B cell (primary cell): ENCODE measurements at regions not wholly inside any gene's neighbourhood (a gene's known extent, or its start where the extent isn't known, plus 50 kb on each side); places are given as distances from the start of the nearest gene placed in this dataset.

Experiments
- ATAC-seq: fragments of 200-7000 bp; cut with Tn5 transposase; one replicate; pipeline ENCODE4 v1.10.0; 2021; ENCODE audit warnings: low read depth, mild to moderate bottlenecking, moderate number of reproducible peaks, moderate library complexity
- CTCF ChIA-PET: fragments of 350-600 bp; sonication (Branson Sonifier 250); formaldehyde crosslinking; loops from one replicate; lab custom pipeline; 2021; ENCODE audit warnings: antibody characterized with exemption, inconsistent platforms; lab: Charles Lee
- POLR2A ChIA-PET: fragments of 350-600 bp; sonication (Branson Sonifier 250); formaldehyde crosslinking; loops from one replicate; lab custom pipeline; 2021; ENCODE audit warnings: antibody characterized with exemption; lab: Charles Lee
- DNase-seq: peaks from one replicate; pipeline ENCODE4 v3.0.0; 2013
- H2AFZ ChIP-seq: 2 replicates; pipeline ENCODE4 v1.6.1; 2012; ENCODE audit warnings: mild to moderate bottlenecking, low read depth, low read length; ENCODE audit not compliant: insufficient read depth, poor library complexity, severe bottlenecking
- H3K27ac ChIP-seq, 2 donors: 1 replicate in 1 of 2; 2 replicates in 1 of 2; pipeline ENCODE4 v1.5.1; 2012 to 2013; ENCODE audit warnings: low read length in 2 of 2, mild to moderate bottlenecking in 2 of 2, moderate library complexity in 1 of 2
- H3K27me3 ChIP-seq, 4 experiments: fragments of 200-600 bp in 1 of 4; sonication (generic) in 1 of 4; replicated peaks in 1 of 4; 1 replicate in 2 of 4; 2 replicates in 2 of 4; pipeline versions ENCODE4 v1.6.1 to v1.7.0; 2013 to 2016; ENCODE audit warnings: low read length in 3 of 4, mild to moderate bottlenecking in 2 of 4, mixed read lengths in 1 of 4, moderate library complexity in 1 of 4; ENCODE audit not compliant: insufficient read depth in 4 of 4, control insufficient read depth in 3 of 4; ENCODE audit errors: control extremely low read depth in 1 of 4
- H3K36me3 ChIP-seq, 2 experiments: replicated peaks in 1 of 2; 1 replicate in 1 of 2; 2 replicates in 1 of 2; pipeline versions ENCODE4 v1.6.1 to v1.7.1; 2013; ENCODE audit warnings: low read length in 1 of 2; ENCODE audit not compliant: insufficient read depth in 2 of 2, control insufficient read depth in 1 of 2; ENCODE audit errors: control extremely low read depth in 1 of 2, extremely low read depth in 1 of 2
- H3K4me1 ChIP-seq, 2 donors: fragments of 200-600 bp in 1 of 2; sonication (generic) in 1 of 2; 1 replicate in 1 of 2; 2 replicates in 1 of 2; pipeline versions ENCODE4 v1.5.1 to v1.6.1; 2013 to 2017; ENCODE audit warnings: low read length in 2 of 2; ENCODE audit not compliant: control insufficient read depth in 2 of 2, insufficient read depth in 2 of 2
- H3K4me2 ChIP-seq: replicated peaks from 2 replicates; pipeline ENCODE3; 2012; ENCODE audit warnings: mild to moderate bottlenecking, low read depth, low read length; ENCODE audit not compliant: poor library complexity, severe bottlenecking
- H3K4me3 ChIP-seq, 5 experiments: fragments of 200-600 bp in 1 of 5; sonication (generic) in 1 of 5; 1 replicate in 3 of 5; 2 replicates in 2 of 5; pipeline versions ENCODE4 v1.5.1 to v1.7.0; 2011 to 2016; ENCODE audit warnings: low read length in 4 of 5, mild to moderate bottlenecking in 4 of 5, low read depth in 2 of 5, control low read depth in 1 of 5, moderate library complexity in 1 of 5; ENCODE audit not compliant: insufficient read depth in 1 of 5; ENCODE audit errors: control extremely low read depth in 1 of 5, extremely low read depth in 1 of 5
- H3K79me2 ChIP-seq: fragments of 200-600 bp; sonication (generic); one replicate; pipeline ENCODE4 v1.6.0; 2016; ENCODE audit warnings: low read length; ENCODE audit not compliant: control insufficient read depth, insufficient read depth
- H3K9ac ChIP-seq: fragments of 200-600 bp; sonication (generic); 2 replicates; pipeline ENCODE4 v1.6.1; 2017; ENCODE audit warnings: mild to moderate bottlenecking, low read length, moderate library complexity
- H3K9me3 ChIP-seq, 3 donors: one replicate each; pipeline versions ENCODE4 v1.6.1 to v1.7.1; 2013; ENCODE audit warnings: low read length in 2 of 3; ENCODE audit not compliant: control insufficient read depth in 2 of 3, insufficient read depth in 1 of 3; ENCODE audit errors: control extremely low read depth in 1 of 3
- H4K20me1 ChIP-seq: 2 replicates; pipeline ENCODE4 v1.6.0; 2012; ENCODE audit warnings: mild to moderate bottlenecking, low read length; ENCODE audit not compliant: insufficient read depth, control insufficient read depth, poor library complexity, severe bottlenecking
- H3K27ac Mint-ChIP-seq: one replicate; pipeline ENCODE4 v1.8.0; 2021; ENCODE audit warnings: mixed read lengths
- H3K27me3 Mint-ChIP-seq: one replicate; pipeline ENCODE4 v1.8.0; 2021; ENCODE audit warnings: mixed read lengths
- H3K4me1 Mint-ChIP-seq: one replicate; pipeline ENCODE4 v1.8.0; 2021; ENCODE audit warnings: mixed read lengths
- H3K4me3 Mint-ChIP-seq: one replicate; pipeline ENCODE4 v1.8.0; 2021; ENCODE audit warnings: mixed read lengths
- H3K9me3 Mint-ChIP-seq: one replicate; pipeline ENCODE4 v1.8.0; 2022; ENCODE audit warnings: mixed read lengths; ENCODE audit not compliant: insufficient read depth
- CTCF ChIP-seq: fragments of 200-600 bp; IDR thresholded peaks from one replicate; pipeline ENCODE4 v1.8.0; 2022; ENCODE audit warnings: antibody characterized with exemption, mild to moderate bottlenecking
- EZH2 ChIP-seq: IDR thresholded peaks from 2 replicates; pipeline ENCODE4 v1.6.1; 2012; ENCODE audit warnings: borderline replicate concordance, low read depth, mild to moderate bottlenecking, moderate library complexity, low read length; ENCODE audit not compliant: insufficient read depth, poor library complexity, severe bottlenecking
- WGBS: methylation state at CpG from one replicate; pipeline ENCODE4 v1.1.5; 2013; ENCODE audit warnings: missing lambda C conversion rate; ENCODE audit not compliant: insufficient coverage; 5-methylcytosine and 5-hydroxymethylcytosine counted together
- intact Hi-C: fragments of 100-400 bp; cut with micrococcal nuclease; formaldehyde crosslinking; loops from one replicate; pipeline ENCODE4 v1.10.0; 2022

GRCh38 chr5:30194595-30194994 is 998.9 kb upstream of the CDH6 start:
- H3K27me3 Mint-ChIP-seq, result no peaks in the 10 kb centered on the region
- TF ChIP-seq CTCF (no peak), EZH2 (no peak)
- Histone ChIP-seq H3K27ac (no peak overlapping the region), H3K9me3 (no peaks in the 10 kb centered on the region), H3K27me3 (no peaks in the 10 kb centered on the region), H2AFZ (no peak overlapping the region), H4K20me1 (no peaks in the 10 kb centered on the region), H3K9ac (no peak overlapping the region), H3K4me1 (no peaks in the 10 kb centered on the region), H3K4me2 (no peak overlapping the region), H3K79me2 (no peaks in the 10 kb centered on the region), H3K36me3 (no peaks in the 10 kb centered on the region), H3K4me3 (no peak overlapping the region)
- H3K4me1 Mint-ChIP-seq, result no peaks in the 10 kb centered on the region
- H3K9me3 Mint-ChIP-seq, result peaks cover 5% of the 10 kb centered on the region
- no peak overlapping the region for H3K27ac Mint-ChIP-seq
- intact Hi-C loops, result no loop called here
- ChIA-PET CTCF (no interaction called here), POLR2A (no interaction called here)
- DNase-seq (no peak), ATAC-seq (no peak)
- H3K4me3 Mint-ChIP-seq, result no peak overlapping the region
- WGBS, result 98% methylated on average over 4 of the region's 5 CpGs

GRCh38 chr5:30183795-30184194 is 1009.7 kb upstream of the CDH6 start:
- Histone ChIP-seq H3K36me3 (no peaks in the 10 kb centered on the region), H3K79me2 (no peaks in the 10 kb centered on the region), H3K27me3 (no peaks in the 10 kb centered on the region), H3K27ac (no peak overlapping the region), H3K9me3 (no peaks in the 10 kb centered on the region), H4K20me1 (no peaks in the 10 kb centered on the region), H3K4me3 (no peak overlapping the region), H3K4me1 (no peaks in the 10 kb centered on the region), H2AFZ (no peak overlapping the region), H3K9ac (no peak overlapping the region), H3K4me2 (no peak overlapping the region)
- intact Hi-C loops, result no loop called here
- Mint-ChIP-seq H3K9me3 (peaks cover 5% of the 10 kb centered on the region), H3K4me1 (no peaks in the 10 kb centered on the region), H3K4me3 (no peak overlapping the region), H3K27ac (no peak overlapping the region), H3K27me3 (no peaks in the 10 kb centered on the region)
- ATAC-seq (no peak), DNase-seq (no peak)
- ChIA-PET POLR2A (no interaction called here), CTCF (no interaction called here)
- no peak for TF ChIP-seq CTCF
- TF ChIP-seq EZH2, result no peak
- 80% methylated on average over 4 of the region's 7 CpGs for WGBS
